Right lobe of liver (tissue), 4 donors: ENCODE measurements at regions not wholly inside any gene's neighbourhood (a gene's known extent, or its start where the extent isn't known, plus 50 kb on each side); places are given as distances from the start of the nearest gene placed in this dataset.

Experiments used
- CTCF ChIP-seq, 4 donors: fragments of 200-600 bp in 3 of 4; fragments of 450-650 bp in 1 of 4; IDR thresholded peaks; one replicate each; pipeline versions ENCODE4 v1.5.1 to v1.8.0; 2016 to 2022; ENCODE audit warnings: antibody characterized with exemption in 4 of 4, mild to moderate bottlenecking in 2 of 4
- POLR2A ChIP-seq: fragments of 450-650 bp; IDR thresholded peaks from one replicate; pipeline ENCODE4 v1.6.1; 2017; ENCODE audit warnings: antibody characterized with exemption, mild to moderate bottlenecking
- donor health status: DM: no; HTN: no; CAD: no.
- donor health status: DM: no; HTN: no; CAD: no.
- donor health status: DM: no; HTN: yes; CAD: no.

GRCh38 chr21:18157406-18157805 lies 87.2 kb upstream of the CHODL start:
- no peak for TF ChIP-seq POLR2A
- no peak for TF ChIP-seq CTCF (IDR thresholded peaks at IDR 0.05)
